Chondrocyte (in vitro differentiated cells): ENCODE measurements at regions not wholly inside any gene's neighbourhood (a gene's known extent, or its start where the extent isn't known, plus 50 kb on each side); places are given as distances from the start of the nearest gene placed in this dataset.

Source experiments
- DNase-seq: peaks from one replicate; pipeline ENCODE4 v3.0.0; 2021; ENCODE audit warnings: mixed read lengths, low spot score
- H3K27ac Mint-ChIP-seq: one replicate; pipeline ENCODE4 v1.8.0; 2021; ENCODE audit warnings: mild to moderate bottlenecking, moderate library complexity, mixed read lengths; ENCODE audit not compliant: unreplicated experiment
- H3K27me3 Mint-ChIP-seq: 2 replicates; pipeline ENCODE4 v1.8.0; 2021; ENCODE audit warnings: low read depth, mixed read lengths
- H3K36me3 Mint-ChIP-seq: 2 replicates; pipeline ENCODE4 v1.8.0; 2021; ENCODE audit warnings: low read depth, mixed read lengths
- H3K4me1 Mint-ChIP-seq: 2 replicates; pipeline ENCODE4 v1.8.0; 2021; ENCODE audit warnings: low read depth, mild to moderate bottlenecking, mixed read lengths
- H3K4me3 Mint-ChIP-seq: one replicate; pipeline ENCODE4 v1.8.0; 2021; ENCODE audit warnings: mild to moderate bottlenecking, moderate library complexity, mixed read lengths; ENCODE audit not compliant: unreplicated experiment
- H3K9me3 Mint-ChIP-seq: 2 replicates; pipeline ENCODE4 v1.8.0; 2021; ENCODE audit warnings: low read depth, mixed read lengths
- TF ChIP-seq, protein P1 (sequence below): fragments of 200-600 bp; sonication (generic); IDR thresholded peaks from 2 replicates; pipeline ENCODE4 v1.5.0; 2021; ENCODE audit warnings: antibody characterized with exemption, mild to moderate bottlenecking, moderate library complexity

DNA sequence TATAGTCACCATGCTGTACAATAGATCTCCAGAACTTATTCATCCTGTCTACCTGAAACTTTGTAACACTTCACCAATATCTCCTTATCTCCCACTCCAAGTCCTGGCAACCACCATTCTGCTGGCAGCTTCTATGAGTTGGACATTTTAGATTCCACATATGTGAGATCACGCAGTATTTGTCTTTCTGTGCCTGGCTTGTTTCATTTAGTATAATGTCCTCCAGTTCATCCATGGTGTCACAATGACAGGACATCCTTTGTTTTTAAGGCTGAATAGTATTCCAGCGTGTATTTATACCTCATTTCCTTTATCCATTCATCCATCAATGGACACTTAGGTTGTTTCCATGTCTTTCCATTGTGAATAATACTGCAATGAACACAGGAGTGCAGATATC lies 198.7 kb downstream of the QDPR start:
- TF ChIP-seq, protein P1, sequence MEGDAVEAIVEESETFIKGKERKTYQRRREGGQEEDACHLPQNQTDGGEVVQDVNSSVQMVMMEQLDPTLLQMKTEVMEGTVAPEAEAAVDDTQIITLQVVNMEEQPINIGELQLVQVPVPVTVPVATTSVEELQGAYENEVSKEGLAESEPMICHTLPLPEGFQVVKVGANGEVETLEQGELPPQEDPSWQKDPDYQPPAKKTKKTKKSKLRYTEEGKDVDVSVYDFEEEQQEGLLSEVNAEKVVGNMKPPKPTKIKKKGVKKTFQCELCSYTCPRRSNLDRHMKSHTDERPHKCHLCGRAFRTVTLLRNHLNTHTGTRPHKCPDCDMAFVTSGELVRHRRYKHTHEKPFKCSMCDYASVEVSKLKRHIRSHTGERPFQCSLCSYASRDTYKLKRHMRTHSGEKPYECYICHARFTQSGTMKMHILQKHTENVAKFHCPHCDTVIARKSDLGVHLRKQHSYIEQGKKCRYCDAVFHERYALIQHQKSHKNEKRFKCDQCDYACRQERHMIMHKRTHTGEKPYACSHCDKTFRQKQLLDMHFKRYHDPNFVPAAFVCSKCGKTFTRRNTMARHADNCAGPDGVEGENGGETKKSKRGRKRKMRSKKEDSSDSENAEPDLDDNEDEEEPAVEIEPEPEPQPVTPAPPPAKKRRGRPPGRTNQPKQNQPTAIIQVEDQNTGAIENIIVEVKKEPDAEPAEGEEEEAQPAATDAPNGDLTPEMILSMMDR: no peak
- Mint-ChIP-seq H3K4me1 (peaks cover 20% of the 10 kb centered on the region), H3K9me3 (peaks cover 4% of the 10 kb centered on the region), H3K27me3 (no peaks in the 10 kb centered on the region), H3K36me3 (no peaks in the 10 kb centered on the region), H3K27ac (no peak overlapping the region), H3K4me3 (no peak overlapping the region)
- DNase-seq: no peak

DNA sequence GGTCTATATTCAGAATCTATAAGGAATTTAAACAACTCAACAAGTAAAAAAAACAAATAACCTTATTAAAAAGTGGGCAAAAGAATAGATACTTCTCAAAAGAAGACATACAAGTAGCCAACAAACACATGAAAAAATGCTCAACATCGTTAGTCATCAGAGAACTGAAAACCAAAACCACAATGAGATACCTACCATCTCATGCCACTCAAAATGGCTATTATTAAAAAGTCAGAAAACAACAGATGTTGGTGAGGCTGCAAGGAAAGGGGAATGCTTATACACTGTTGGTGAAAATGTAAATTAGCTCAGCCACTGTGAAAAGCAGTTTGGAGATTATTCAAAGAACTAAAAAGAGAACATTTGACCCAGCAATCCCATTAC lies 201.6 kb downstream of the QDPR start:
- peaks cover 2% of the 10 kb centered on the region for H3K36me3 Mint-ChIP-seq
- H3K4me3 Mint-ChIP-seq: no peak overlapping the region
- H3K27me3 Mint-ChIP-seq: no peaks in the 10 kb centered on the region
- H3K27ac Mint-ChIP-seq: peak overlapping the region; percentile 55
- H3K9me3 Mint-ChIP-seq: peaks cover 13% of the 10 kb centered on the region
- peaks cover 10% of the 10 kb centered on the region for H3K4me1 Mint-ChIP-seq
- no peak for DNase-seq
- TF ChIP-seq, protein P1: no peak

DNA sequence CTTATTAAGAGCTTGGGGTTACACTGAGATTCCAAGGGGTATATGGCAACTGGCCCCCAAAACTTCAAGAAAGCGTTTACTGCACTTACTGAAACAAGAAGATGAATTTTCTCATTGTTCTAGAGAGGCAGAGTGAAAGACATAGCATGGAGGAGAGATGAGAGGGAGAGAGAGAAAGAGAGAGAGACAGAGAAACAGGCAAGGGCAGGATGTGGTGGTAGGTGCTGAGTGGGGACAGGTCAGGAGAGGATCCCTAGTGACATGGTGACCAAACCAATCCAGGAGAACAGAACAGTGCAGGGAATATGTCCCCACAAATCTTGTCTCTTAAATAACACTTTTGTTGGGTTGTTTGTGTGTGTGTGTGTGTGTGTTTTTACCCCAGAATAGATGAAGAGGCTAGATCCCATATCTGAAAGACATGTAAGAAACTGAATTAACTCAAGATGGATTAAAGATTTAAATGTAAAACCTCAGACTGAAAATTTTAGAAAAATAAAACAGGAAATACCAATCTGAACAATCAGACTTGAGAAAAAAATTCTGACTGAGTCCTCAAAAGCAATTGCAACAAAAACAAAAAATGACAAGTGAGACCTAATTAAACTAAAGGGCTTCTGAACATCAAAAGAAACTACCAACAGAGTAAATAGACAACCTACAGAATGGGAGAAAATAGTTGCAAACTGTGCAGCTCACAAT lies 202.2 kb downstream of the QDPR start:
- peaks cover 10% of the 10 kb centered on the region for H3K4me1 Mint-ChIP-seq
- H3K36me3 Mint-ChIP-seq: peaks cover 2% of the 10 kb centered on the region
- TF ChIP-seq, protein P1: no peak
- H3K4me3 Mint-ChIP-seq: no peak overlapping the region
- H3K27ac Mint-ChIP-seq: peak overlapping the region; percentile 55
- no peak for DNase-seq
- peaks cover 13% of the 10 kb centered on the region for H3K9me3 Mint-ChIP-seq
- no peaks in the 10 kb centered on the region for H3K27me3 Mint-ChIP-seq

- Mint-ChIP-seq H3K36me3 (peaks cover 2% of the 10 kb centered on the region), H3K9me3 (peaks cover 8% of the 10 kb centered on the region), H3K27me3 (peaks cover 1% of the 10 kb centered on the region), H3K27ac (no peak overlapping the region), H3K4me1 (peaks cover 9% of the 10 kb centered on the region), H3K4me3 (no peak overlapping the region)
- TF ChIP-seq, protein P1: no peak
- DNase-seq: no peak
Measured at GRCh38 chr4:17301869-17302268, 210.0 kb downstream of the QDPR start.

GRCh38 chr4:17301266-17301665 lies 210.6 kb downstream of the QDPR start:
- TF ChIP-seq, protein P1: no peak
- H3K4me1 Mint-ChIP-seq: peaks cover 10% of the 10 kb centered on the region
- H3K27ac Mint-ChIP-seq: no peak overlapping the region
- H3K4me3 Mint-ChIP-seq: no peak overlapping the region
- peaks cover 5% of the 10 kb centered on the region for H3K9me3 Mint-ChIP-seq
- H3K36me3 Mint-ChIP-seq: no peaks in the 10 kb centered on the region
- H3K27me3 Mint-ChIP-seq: peaks cover 3% of the 10 kb centered on the region
- no peak for DNase-seq
